GM19099 (cell line): ENCODE measurements at regions not wholly inside any gene's neighbourhood (a gene's known extent, or its start where the extent isn't known, plus 50 kb on each side); places are given as distances from the start of the nearest gene placed in this dataset.

Experiments
- POLR2A ChIP-seq: IDR thresholded peaks from 3 replicates; pipeline ENCODE4 v1.6.1; 2011; ENCODE audit warnings: low read depth; ENCODE audit not compliant: insufficient read length; ENCODE audit errors: extremely low read depth

DNA sequence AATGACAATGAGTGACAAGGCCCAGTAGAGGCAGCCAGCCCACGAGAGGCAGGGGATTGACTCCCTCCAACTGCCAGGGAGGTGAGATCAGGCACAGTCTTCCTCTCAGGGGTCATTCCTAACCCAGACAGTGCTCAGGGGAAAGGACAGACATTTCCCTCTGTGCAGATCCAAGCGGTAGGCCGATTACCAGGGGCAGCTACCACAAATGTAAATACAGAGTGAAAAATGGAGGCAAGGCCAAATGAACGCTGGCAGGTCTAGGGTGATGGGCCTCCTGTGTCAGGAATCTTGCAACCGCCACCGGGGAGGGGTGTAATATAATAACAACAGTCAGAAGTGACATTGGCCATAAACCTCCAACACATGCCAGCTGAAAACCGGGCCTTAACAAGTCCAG lies 881.4 kb downstream of the UQCRFS1 start:
- TF ChIP-seq POLR2A, result no peak

DNA sequence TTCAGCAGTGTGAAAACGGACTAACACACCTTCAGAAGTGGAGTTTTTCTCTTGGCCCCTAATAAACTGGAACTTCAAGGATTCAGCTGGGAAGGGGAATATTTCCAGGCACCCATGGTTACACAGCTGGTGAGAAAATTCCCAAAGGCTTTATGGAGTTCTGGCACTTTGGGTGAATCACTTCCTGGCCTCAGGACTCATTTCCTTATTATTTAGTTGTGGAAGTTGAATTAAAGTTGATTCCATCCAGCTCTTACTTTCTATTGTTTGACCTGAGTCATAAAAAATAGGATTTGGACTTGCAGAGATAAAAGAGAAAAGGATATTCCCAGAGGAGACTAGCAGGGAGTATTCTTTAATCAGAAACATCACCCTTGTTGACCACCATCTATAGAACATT lies 882.1 kb downstream of the UQCRFS1 start:
- TF ChIP-seq POLR2A, result no peak

DNA sequence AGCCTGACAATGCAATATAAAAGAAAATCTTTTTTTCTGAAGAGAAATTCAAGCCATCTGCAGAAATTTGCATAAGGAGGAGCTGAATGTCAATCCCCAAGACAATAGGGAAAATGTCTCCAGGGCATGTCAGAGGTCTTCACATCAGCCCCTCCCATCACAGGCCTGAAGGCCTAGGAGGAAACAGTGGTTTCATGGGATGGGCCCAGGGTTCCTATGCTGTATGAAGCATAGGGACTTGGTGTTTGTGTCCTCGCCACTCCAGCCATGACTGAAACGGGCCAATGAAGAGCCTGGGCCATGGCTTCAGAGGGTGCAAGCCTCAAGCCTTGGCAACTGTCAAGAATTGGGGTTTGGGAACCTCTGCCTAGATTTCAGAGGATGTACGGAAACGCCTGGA lies 883.5 kb downstream of the UQCRFS1 start:
- no peak for TF ChIP-seq POLR2A

DNA sequence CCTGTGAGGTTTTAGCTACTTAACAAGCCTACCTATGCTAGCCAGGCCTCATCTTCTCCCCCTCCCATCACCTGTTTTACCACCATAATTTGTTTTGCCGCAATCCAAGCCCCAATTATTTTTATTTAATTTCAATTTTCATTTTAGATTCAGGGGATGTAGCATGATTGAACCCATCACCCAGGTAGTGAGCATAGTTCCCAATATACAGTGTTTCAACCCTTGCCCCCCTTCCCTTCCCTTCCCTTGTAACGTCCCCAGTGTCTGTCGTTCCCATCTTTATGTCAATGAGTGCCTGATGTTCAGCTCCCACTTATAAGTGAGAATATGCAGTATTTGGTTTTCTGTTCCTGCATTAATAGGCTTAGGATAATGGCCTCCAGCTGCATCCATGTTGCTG lies 885.0 kb downstream of the UQCRFS1 start:
- TF ChIP-seq POLR2A, result no peak

DNA sequence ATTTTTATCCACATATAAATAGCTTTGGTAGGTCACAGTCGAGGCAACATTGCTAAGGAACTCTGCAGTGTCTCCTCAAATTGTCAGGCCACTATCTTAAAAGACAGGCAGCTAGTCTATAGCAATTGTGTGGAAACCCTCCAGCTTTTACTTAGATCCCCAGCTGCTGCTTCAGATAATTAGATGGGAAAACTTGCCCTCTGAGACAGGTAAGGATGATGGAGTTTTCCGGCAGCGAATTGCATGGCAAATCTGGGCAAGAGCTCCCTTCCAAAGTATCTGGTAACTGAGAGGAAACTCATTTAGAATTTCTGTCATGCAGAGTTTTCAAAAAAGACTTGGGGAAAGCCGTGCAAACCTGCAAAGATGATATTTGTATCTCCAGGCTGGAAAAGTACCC lies 886.2 kb downstream of the UQCRFS1 start:
- no peak for TF ChIP-seq POLR2A

DNA sequence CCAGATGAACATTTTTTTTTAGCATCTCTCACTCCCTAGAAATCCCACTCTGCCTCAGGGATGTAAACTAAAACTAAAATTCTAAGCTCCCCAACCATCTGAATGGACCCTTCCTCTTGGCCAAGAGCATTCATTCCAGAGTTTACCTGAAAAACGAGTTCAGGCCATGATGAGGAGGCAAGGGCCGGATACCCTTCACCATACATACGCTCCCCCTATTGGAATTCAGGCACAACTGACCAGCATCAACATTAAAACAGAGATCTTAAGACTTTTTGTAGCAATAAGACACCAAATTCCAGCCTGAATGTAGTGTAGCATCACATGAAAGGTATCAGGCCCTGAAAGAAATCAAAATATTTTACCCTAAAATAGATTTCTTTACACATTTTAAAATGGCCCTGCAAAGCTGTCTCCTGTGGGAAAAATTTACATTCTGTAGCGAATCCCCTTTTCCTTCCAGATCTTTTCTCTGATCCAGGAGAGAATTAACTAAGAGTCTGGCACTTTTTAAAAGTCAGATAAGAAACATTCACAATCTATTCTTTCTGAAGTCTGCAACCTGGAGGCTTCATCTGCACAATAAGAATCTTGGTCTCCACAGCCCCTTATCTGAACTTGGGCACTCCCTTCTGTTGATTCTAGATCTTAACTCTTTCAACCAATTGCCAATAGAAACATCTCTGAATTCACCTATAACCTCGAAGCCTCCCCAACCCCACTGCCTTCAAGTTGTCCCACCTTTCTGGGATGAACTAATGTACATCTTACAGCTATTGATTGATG lies 888.5 kb downstream of the UQCRFS1 start:
- no peak for TF ChIP-seq POLR2A

DNA sequence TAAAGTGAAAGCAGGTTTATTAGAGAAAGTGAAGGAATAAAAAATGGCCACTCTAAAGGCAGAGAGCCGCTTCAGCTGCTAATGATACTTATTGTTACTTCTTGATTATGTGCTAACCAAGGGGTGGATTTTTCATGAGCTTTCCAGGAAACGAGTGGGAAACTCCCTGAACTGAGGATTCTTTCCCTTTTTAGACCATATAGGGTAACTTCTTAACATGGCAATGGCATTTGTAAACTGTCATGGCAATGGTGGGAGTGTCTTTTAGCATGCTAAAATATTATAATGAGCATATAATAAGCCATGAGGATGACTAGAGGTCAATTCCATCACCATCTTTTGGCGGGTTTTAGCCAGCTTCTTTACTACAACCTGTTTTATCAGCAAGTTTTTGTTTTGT lies 890.0 kb downstream of the UQCRFS1 start:
- no peak for TF ChIP-seq POLR2A

DNA sequence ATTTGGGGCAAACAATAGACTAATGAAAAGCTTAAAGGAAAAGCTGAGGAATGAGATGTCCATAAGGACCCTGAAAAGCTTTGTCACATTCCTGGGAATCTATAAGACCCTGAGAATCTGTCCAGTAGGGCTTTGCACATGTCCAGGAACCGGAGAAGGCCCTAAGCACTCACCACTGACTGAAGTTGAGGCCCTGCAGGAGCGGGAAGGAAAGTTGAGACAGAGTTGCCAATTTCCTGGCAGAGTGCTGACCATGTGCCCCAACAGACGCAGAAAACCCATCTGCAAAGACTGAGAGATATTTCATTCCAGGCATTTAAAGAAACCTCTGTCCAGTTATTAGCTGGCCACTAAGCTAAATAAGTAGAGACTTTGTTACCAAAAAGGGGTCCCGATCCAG lies 890.5 kb downstream of the UQCRFS1 start:
- TF ChIP-seq POLR2A, result no peak

DNA sequence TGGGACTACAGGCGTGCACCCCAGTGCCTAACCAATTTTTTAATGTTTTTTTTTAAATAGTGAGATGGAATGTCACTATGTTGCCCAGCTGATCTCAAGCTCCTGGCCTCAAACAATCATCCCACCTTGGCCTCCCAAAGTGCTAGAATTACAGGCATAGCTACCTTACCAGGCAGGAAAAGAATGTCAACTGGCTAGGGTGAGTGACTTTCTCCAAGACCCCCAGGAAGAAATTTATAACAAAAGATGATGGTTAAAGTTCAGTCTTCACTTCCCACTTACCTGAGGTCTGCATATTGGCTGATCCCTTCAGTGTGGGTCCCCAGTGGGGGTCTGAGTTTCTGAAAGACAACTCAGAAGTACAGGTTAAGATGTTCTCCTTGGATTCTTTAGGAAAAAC lies 893.0 kb downstream of the UQCRFS1 start:
- TF ChIP-seq POLR2A, result no peak

DNA sequence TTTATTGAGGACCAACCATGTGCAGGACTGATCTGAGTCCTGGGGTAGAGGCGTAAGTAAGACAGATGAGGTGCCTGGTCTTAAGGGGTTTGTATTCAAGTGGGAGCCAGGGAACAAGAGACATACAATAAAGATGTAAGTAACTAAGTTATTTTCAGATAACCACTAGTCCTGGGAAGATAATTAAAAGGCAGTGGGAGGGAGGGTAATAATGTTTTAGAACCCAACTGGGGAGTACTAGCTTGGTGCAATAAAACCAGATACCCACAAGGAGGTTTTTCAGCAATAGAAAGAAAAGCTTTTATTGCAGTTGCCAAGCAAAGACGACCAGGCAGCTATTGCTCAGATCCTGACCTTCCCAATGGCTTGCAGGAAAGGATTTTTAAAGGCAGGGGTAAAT lies 893.7 kb downstream of the UQCRFS1 start:
- no peak for TF ChIP-seq POLR2A

DNA sequence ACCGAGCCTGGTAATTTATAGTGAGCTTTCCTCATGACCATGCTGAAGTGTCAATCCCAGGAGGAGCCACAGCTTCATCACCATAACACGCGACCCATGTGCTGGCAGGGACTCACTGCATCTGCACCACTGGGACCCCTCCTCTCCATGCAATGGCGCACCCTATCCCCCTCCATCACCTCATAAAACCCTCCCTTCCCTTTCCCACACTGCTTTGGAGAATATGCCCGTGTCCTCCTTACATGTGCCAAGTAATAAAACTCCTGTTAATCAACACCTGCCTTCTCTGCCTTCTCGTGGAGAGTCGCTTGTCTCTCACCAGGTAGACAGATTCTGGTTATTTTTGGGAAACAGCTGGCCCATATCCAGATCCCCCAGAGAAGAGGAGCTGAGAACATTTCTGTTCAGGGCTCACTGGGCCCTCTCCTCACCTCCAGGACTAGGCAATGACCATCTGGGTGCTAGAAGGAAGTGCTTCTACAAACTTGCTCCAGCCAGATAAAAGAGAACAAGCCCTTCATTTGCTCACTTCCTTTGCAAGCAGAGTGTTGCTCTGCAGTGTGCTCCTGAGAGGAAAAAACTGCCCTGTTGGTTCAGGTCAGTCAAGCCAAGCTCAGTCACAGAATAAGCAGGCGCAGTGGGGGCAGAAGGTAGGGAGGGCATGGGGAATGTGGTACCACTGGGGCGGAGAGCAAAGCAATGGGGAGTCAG lies 894.3 kb downstream of the UQCRFS1 start:
- no peak for TF ChIP-seq POLR2A

DNA sequence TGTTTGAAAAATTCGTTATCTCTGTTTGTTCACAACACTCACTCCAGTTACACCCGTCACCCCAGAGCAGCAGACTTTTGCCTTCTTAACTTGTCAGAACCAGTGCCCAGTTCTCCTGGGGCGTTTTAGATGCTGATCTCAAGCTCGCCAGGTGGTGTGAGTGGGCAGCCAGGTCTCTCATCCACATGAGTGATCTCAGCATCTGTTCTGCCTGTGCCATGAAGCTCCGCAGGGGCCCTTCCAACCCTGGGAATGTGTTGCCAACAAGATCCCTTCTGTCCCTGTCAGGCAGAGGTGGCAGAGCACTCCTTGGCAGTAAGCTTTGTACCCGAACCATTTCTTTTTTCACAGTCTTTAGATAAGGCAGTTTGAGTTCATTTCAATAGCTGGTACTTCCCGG lies 896.5 kb downstream of the UQCRFS1 start:
- no peak for TF ChIP-seq POLR2A

DNA sequence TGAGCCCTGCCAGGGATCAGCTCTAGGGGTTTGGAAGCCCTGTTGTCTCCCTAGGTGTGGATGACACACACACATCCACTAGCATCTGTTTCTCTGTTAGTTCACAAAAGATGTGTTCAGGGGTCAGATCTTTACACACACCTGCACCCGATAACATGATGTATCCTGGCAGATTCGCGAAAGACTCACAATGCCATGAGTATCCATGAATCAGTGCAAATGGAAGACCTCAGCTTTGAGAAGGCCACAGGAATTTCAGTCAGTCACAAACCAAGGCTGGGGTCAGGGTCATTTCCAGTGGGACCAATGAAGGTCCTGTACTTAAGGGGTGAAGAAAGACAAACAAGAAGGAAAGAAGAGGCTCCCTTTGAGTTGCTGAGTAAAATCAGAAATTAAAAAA lies 898.2 kb downstream of the UQCRFS1 start:
- TF ChIP-seq POLR2A, result no peak

DNA sequence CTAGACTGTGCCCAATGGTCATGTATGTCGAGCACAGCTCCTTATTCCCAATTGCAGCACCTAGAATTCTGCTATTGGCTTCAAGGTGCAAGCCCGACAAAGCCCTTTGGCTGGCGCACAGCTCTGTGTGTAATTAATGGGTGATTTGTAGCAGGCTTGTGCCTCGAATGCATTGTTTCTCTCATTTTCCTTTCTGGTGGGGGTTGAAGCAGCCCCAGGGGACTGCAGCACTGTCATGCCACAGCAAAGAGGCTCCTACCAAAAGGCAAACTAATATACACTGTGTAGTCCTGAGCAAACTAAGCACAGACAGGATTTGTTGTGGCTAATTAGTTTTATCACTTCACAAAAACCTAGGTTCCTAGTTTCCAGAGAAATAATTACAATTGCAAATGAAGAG lies 898.7 kb downstream of the UQCRFS1 start:
- TF ChIP-seq POLR2A, result no peak

DNA sequence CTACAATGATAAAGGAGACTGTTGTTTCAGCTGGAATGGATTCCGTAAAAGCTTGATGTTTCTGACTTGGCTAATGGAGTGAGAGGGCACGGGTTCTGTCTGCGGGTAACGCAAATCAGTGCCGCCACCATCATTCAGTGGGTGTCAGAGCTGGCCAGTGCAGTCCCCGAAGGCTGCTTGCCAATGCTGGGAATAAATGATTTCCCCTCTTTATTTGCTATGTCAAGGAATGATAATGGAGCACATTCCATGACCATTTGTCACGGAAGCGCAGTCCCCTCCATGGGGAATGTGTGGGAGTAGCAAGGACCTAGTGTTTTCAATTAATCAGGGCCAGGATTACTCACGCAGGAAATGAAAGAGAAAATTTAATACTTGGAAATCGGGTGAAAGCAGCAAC lies 899.3 kb downstream of the UQCRFS1 start:
- TF ChIP-seq POLR2A, result no peak

DNA sequence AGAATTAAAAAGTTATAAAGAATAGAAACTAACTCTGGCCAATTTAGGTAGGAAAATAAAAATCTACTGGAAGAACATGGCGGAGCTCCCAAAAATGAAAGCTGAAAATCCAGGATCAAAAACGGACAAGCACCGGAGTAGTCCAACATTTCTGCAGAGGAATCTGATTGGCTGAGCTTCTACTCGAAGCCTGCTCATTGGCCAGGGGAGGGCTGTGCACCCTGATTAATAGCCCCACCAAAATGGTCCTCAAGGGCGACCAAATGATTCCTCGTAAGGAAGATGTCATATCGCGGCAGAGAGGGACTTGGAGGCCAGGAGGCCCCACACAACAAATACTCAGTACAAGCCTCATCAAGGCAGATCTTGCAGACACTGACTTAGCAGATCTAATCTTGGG lies 900.7 kb downstream of the UQCRFS1 start:
- TF ChIP-seq POLR2A, result no peak
